ENCODE measurements at regions not wholly inside any gene's neighbourhood (a gene's known extent, or its start where the extent isn't known, plus 50 kb on each side); places are given as distances from the start of the nearest gene placed in this dataset.
A peak's percentile ranks its signal among the peaks of the same experiment; 100 is the strongest.
"Not testable (repeated sequence)": the region's sequence is repeated elsewhere in the genome, so short reads cannot be mapped to it uniquely, and the experiment has no call there.

DNA sequence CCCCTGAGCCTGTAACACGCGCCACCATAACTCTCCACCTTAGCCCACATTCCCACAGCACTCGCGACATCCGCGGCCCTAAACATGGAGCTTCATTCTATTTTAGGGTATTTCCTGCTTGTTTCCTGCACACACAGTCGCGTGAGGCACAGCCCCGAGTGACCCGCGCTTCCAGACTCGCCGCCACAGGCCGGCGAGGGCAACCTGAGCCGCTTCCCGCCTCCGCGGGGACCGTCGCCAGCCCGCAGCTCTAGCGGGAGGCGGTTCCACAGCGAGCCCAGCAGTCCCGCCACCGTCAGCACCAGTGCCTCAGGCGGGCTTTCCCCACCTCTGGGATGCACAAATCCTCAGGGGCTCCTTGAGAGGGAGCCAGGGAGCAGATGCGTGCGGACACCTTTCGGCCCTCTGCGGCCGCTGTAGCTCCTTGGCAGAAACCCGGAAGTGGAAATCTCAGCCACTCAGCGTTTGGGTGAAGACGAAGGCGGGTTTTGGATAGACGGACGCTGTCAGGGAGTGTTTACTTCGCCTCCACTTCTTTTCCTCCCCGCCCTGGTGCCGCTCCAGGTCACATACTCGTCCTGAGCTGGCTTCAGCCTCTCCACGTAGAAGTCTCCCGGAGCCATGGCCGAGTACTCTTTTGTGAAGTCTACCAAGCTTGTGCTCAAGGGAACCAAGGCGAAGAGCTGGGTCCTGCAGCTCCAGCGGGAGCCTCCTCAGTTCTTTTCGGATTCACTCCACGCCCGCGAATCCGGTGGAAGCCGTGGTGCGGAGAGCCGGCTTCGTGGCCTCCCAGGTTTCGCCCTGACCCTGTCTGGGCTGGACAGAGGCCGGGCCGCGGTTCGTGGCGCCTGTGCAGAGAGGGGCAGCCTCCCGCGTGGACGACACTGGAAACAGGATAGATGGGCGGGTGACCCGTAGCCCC is 2177.4 kb upstream of the DEFB115 start:
- H3K27me3 Mint-ChIP-seq (ENCODE audit: low read depth), result no peaks in the 10 kb centered on the region
- no peaks in the 10 kb centered on the region for H3K4me1 Mint-ChIP-seq
- no peak overlapping the region for H3K27ac Mint-ChIP-seq
- peaks cover 63% of the 10 kb centered on the region for H3K9me3 Mint-ChIP-seq
- TF ChIP-seq, protein P1, sequence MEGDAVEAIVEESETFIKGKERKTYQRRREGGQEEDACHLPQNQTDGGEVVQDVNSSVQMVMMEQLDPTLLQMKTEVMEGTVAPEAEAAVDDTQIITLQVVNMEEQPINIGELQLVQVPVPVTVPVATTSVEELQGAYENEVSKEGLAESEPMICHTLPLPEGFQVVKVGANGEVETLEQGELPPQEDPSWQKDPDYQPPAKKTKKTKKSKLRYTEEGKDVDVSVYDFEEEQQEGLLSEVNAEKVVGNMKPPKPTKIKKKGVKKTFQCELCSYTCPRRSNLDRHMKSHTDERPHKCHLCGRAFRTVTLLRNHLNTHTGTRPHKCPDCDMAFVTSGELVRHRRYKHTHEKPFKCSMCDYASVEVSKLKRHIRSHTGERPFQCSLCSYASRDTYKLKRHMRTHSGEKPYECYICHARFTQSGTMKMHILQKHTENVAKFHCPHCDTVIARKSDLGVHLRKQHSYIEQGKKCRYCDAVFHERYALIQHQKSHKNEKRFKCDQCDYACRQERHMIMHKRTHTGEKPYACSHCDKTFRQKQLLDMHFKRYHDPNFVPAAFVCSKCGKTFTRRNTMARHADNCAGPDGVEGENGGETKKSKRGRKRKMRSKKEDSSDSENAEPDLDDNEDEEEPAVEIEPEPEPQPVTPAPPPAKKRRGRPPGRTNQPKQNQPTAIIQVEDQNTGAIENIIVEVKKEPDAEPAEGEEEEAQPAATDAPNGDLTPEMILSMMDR (IDR thresholded peaks at IDR 0.05; ENCODE audit: unreplicated experiment), result no peak
- H3K4me3 Mint-ChIP-seq, result no peak overlapping the region
- H3K36me3 Mint-ChIP-seq, result peaks cover 4% of the 10 kb centered on the region
- DNase-seq (ENCODE audit: low spot score in 2 of 2, unreplicated experiment in 2 of 2), result no peak

DNA sequence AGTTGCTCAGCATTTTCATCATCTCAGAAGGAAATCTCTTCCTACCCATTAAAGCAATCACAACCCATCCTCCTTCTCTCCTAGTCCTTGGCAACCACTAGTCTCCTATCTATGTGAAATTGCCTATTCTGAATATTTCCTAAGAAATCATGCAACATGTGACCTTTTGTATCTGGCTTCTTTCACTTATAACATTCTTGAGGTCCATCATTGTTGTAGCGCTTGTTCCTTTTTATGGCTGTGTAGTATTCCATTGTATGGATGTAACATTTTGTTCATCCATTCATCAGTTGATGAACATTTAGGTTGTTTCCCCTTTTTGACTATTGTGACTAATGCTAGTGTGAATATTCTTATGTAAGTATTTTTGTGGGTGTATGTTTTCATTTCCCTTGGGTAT is 2175.8 kb upstream of the DEFB115 start:
- not testable (repeated sequence) for H3K4me3 Mint-ChIP-seq; H3K36me3 Mint-ChIP-seq; H3K4me1 Mint-ChIP-seq; H3K27ac Mint-ChIP-seq; DNase-seq (ENCODE audit: low spot score in 2 of 2, unreplicated experiment in 2 of 2); H3K27me3 Mint-ChIP-seq (ENCODE audit: low read depth)
- H3K9me3 Mint-ChIP-seq, result peaks cover 62% of the 10 kb centered on the region

DNA sequence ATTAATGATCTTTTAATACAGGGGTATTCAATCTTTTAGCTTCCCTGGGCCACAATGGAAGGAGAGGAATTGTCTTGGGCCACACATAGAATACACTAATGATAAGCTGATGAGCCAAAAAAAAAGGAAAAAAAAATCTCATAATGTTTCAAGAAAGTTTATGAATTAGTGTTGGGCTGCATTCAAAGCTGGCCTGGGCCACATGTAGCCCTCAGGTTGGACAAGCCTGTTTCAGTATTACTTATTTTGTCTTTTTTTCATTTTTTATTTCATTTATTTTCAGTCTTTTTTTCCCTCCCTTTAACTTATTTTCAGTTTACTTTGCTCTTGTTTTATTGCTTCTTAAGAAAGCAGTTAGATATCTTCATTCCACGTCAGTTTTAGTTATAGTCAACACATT is 2171.8 kb upstream of the DEFB115 start:
- Mint-ChIP-seq H3K4me3 (no peak overlapping the region), H3K9me3 (peaks cover 66% of the 10 kb centered on the region), H3K27me3 (ENCODE audit: low read depth) (no peaks in the 10 kb centered on the region), H3K27ac (no peak overlapping the region), H3K36me3 (peaks cover 10% of the 10 kb centered on the region), H3K4me1 (no peaks in the 10 kb centered on the region)
- no peak for DNase-seq (ENCODE audit: low spot score in 2 of 2, unreplicated experiment in 2 of 2)
- TF ChIP-seq, protein P1 (IDR thresholded peaks at IDR 0.05; ENCODE audit: unreplicated experiment), result no peak

DNA sequence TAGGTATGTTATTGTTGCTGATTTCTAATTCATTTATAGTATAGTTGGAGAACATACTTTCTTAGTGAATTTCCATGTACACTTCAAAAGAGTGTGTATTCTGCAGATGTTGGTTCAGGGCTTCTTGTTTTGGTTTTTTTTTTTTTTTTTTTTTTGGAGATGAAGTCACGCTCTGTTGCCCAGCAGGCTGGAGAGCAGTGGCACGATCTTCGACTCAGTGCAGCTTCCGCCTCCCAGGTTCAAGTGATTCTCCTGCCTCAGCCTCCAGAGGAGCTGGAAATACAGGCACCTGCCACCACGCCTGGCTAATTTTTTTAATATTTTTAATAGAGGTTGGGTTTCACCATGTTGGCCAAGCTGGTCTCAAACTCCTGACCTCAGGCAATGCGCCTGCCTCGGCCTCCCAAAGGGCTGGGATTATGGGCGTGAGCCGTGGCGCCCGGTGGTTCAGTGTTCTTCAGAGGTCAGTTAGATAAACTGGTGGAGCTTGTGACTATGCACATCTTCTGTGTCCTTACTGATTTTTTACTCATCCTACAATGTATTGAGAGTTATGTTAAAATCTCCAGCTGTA is 2171.2 kb upstream of the DEFB115 start:
- not testable (repeated sequence) for H3K27me3 Mint-ChIP-seq (ENCODE audit: low read depth); H3K27ac Mint-ChIP-seq; H3K36me3 Mint-ChIP-seq; H3K4me3 Mint-ChIP-seq; DNase-seq (ENCODE audit: low spot score in 2 of 2, unreplicated experiment in 2 of 2); H3K4me1 Mint-ChIP-seq
- H3K9me3 Mint-ChIP-seq, result peaks cover 70% of the 10 kb centered on the region

DNA sequence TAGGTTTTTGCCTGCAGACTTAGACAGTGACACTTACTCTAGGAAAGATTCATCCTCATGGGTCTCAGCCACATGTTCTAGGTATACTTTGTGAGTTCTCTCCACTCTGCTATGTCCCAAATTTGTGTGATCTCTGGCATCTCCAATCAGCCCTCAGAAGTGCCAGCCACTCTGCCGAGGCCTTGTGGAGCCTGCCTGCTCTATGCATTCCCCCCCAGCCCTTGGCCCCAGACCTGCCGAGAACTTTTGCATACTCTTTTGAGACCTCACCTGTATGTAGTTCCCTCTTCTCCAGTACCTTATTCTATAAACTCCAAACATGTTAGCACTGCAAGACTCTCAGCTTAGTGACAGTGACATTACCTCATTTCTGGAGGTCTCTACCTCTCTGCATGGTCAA is 2170.5 kb upstream of the DEFB115 start:
- no peaks in the 10 kb centered on the region for H3K27me3 Mint-ChIP-seq (ENCODE audit: low read depth)
- H3K4me3 Mint-ChIP-seq, result no peak overlapping the region
- no peak for DNase-seq (ENCODE audit: low spot score in 2 of 2, unreplicated experiment in 2 of 2)
- peaks cover 65% of the 10 kb centered on the region for H3K9me3 Mint-ChIP-seq
- TF ChIP-seq, protein P1 (IDR thresholded peaks at IDR 0.05; ENCODE audit: unreplicated experiment), result no peak
- H3K27ac Mint-ChIP-seq, result no peak overlapping the region
- H3K4me1 Mint-ChIP-seq, result no peaks in the 10 kb centered on the region
- peaks cover 10% of the 10 kb centered on the region for H3K36me3 Mint-ChIP-seq

DNA sequence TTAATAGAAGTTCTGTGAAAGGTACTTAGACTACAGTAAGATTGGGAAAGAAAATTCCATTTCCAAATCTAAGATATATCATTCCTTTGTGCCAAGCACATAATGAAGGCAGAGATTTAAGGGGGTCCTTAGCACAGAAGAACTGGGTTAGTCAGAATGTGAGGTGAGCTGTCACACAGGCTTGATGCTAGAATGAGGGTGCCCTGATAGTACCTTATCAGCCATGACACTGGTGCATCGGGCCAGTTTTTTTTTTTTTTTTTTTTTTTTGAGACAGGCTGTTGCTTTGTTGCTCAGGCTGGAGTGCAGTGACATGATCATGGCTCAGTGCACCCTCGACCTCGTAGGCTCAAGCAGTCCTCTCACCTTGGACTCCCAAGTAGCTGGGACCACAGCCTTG is 2169.6 kb upstream of the DEFB115 start:
- peaks cover 62% of the 10 kb centered on the region for H3K9me3 Mint-ChIP-seq
- not testable (repeated sequence) for H3K4me1 Mint-ChIP-seq; H3K36me3 Mint-ChIP-seq; H3K27ac Mint-ChIP-seq; H3K27me3 Mint-ChIP-seq (ENCODE audit: low read depth); H3K4me3 Mint-ChIP-seq; DNase-seq (ENCODE audit: low spot score in 2 of 2, unreplicated experiment in 2 of 2)

DNA sequence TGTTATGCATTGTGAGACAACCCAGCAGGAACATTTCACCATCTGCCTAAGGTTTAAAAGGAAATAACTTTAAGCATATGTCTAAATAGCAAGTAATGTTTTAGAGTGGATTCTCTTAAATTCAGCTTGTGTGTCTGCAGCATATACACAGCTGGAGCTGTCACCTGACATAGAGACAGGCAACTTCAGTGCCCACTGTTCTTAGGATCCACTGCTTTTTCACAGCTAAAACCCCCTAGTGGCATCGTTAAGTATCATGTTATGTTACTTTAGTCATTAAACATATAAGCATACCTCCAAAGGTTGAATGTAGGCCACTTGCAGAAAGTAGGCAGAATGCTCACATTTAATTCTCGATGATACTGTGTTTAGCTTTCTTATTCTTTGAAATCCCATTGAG is 2169.0 kb upstream of the DEFB115 start:
- peaks cover 63% of the 10 kb centered on the region for H3K9me3 Mint-ChIP-seq
- H3K36me3 Mint-ChIP-seq, result not testable (repeated sequence)

DNA sequence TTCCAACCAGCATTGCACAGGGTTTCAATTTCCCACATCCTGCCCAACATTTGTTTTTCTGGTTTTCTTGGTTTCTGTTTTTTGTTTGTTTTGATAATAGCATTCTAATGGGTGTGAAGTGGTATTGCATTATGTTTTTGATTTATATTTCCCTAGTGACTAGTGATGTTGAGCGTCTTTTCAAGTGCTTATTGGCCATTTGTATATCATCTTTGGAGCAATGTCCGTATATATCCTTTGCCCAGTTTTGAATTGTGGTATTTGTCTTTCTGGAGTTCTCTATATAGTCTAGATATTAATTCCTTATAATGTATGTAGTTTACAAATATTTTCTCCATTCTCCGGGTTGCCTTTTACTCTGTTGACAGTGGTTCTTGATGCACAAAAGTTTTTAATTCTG is 2168.1 kb upstream of the DEFB115 start:
- H3K9me3 Mint-ChIP-seq, result peaks cover 59% of the 10 kb centered on the region
- not testable (repeated sequence) for H3K4me1 Mint-ChIP-seq; DNase-seq (ENCODE audit: low spot score in 2 of 2, unreplicated experiment in 2 of 2); H3K36me3 Mint-ChIP-seq; H3K4me3 Mint-ChIP-seq; H3K27me3 Mint-ChIP-seq (ENCODE audit: low read depth); H3K27ac Mint-ChIP-seq

More for the DNA sequence above, 2169.0 kb upstream of the DEFB115 start:
- not testable (repeated sequence) for H3K4me1 Mint-ChIP-seq; H3K4me3 Mint-ChIP-seq; H3K27ac Mint-ChIP-seq; H3K27me3 Mint-ChIP-seq (ENCODE audit: low read depth)
- DNase-seq (ENCODE audit: low spot score in 2 of 2, unreplicated experiment in 2 of 2), result peak in 1 of 2 experiments; percentile 18

DNA sequence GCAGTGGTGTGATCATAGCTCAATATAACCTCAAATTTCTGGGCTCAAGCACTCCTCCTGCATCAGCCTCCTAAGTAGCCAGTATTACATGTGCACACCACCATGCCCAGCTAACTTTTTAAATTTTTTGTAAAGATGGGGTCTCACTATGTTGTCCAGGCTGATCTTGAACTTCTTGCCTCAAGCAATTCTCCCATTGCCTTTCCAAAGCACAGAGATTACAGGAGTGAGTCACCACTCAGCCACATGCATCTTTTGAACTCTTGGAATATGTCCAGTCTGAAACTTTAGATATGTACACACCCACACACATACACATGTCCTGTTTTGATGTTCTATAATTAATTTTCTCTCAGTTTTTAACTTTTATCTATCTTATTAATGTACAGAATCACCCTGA is 2163.5 kb upstream of the DEFB115 start:
- not testable (repeated sequence) for H3K36me3 Mint-ChIP-seq; H3K4me1 Mint-ChIP-seq; H3K4me3 Mint-ChIP-seq; H3K27me3 Mint-ChIP-seq (ENCODE audit: low read depth); H3K27ac Mint-ChIP-seq; DNase-seq (ENCODE audit: low spot score in 2 of 2, unreplicated experiment in 2 of 2)
- peaks cover 47% of the 10 kb centered on the region for H3K9me3 Mint-ChIP-seq

DNA sequence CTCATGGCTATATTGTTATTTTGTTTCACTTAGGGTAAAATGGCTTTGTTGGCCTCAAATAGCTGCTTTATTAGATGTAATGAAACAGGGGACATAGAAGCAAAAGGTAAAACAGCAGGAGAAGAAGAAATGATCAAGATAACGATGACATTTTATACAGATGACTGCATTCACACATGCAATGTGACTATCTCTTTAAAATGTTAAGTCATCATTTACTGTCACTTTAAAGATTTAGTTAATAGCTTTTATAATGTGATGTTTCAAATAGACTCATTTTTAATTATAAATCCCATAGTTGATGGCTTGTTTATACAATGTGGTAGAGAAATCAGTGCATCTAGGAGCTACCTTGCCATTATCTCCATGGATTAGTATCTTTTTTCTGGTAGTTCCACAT is 2160.8 kb upstream of the DEFB115 start:
- H3K9me3 Mint-ChIP-seq, result peaks cover 39% of the 10 kb centered on the region
- not testable (repeated sequence) for H3K4me1 Mint-ChIP-seq; H3K27me3 Mint-ChIP-seq (ENCODE audit: low read depth); H3K36me3 Mint-ChIP-seq; H3K27ac Mint-ChIP-seq; DNase-seq (ENCODE audit: low spot score in 2 of 2, unreplicated experiment in 2 of 2); H3K4me3 Mint-ChIP-seq

DNA sequence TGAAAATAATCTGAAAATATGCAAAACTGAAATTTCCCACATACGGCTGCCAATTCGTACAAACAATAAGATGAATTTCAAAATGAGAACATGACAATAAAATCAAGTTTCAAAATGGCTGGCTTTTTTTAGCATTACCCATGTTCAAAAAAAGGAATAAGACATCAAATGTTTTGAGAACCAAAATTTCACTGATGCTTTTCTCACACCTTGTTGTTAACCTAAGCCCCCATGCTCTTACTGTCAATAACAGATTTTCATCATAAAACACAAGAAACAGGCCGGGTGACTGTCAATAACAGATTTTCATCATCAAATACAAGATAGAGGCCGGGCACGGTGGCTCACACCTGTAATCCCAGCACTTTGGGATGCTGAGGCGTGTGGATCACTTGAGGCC is 2149.6 kb upstream of the DEFB115 start:
- H3K4me1 Mint-ChIP-seq; H3K36me3 Mint-ChIP-seq; H3K27ac Mint-ChIP-seq; DNase-seq (ENCODE audit: low spot score in 2 of 2, unreplicated experiment in 2 of 2); H3K27me3 Mint-ChIP-seq (ENCODE audit: low read depth); H3K4me3 Mint-ChIP-seq: not testable (repeated sequence)
- H3K9me3 Mint-ChIP-seq, result peaks cover 51% of the 10 kb centered on the region
